ENCODE measurements at regions not wholly inside any gene's neighbourhood (a gene's known extent, or its start where the extent isn't known, plus 50 kb on each side); places are given as distances from the start of the nearest gene placed in this dataset.
"Not testable (repeated sequence)": the region's sequence is repeated elsewhere in the genome, so short reads cannot be mapped to it uniquely, and the experiment has no call there.

GRCh38 chrX:128954697-128955096 lies 568.6 kb downstream of the SMARCA1 start:
- not testable (repeated sequence) for TF ChIP-seq CTCF (conservative IDR thresholded peaks at IDR 0.05; ENCODE audit: low read depth, low read length); EZH2 (IDR thresholded peaks at IDR 0.05; ENCODE audit: low read length, unreplicated experiment); EZH2phosphoT487 (IDR thresholded peaks at IDR 0.05; ENCODE audit: borderline replicate concordance, low read length)
